ENCODE measurements at regions not wholly inside any gene's neighbourhood (a gene's known extent, or its start where the extent isn't known, plus 50 kb on each side); places are given as distances from the start of the nearest gene placed in this dataset.
A peak's percentile ranks its signal among the peaks of the same experiment; 100 is the strongest.

- Histone ChIP-seq H3K27ac (no peak overlapping the region), H3F3A (ENCODE audit: insufficient read depth) (0 out of 2 replicates have a peak, but pooled peaks cover 8% of the 10 kb centered on the region), H2AFZ (no peak overlapping the region), H3K79me2 (ENCODE audit: insufficient read depth) (no peaks in the 10 kb centered on the region), H3K36me3 (ENCODE audit: low read depth) (no peaks in the 10 kb centered on the region), H3K9ac (no peak overlapping the region), H4K20me1 (ENCODE audit: insufficient read depth) (no peaks in the 10 kb centered on the region), H3K27me3 (replicated peaks; ENCODE audit: insufficient read depth) (no peaks in the 10 kb centered on the region), H3K4me2 (ENCODE audit: unreplicated experiment) (no peak overlapping the region), H3K9me3 (ENCODE audit: low read depth) (no peaks in the 10 kb centered on the region), H3K4me3 (no peak overlapping the region), H3K9me2 (ENCODE audit: insufficient read depth) (no peaks in the 10 kb centered on the region), H3K4me1 (ENCODE audit: insufficient read depth) (peaks cover 9% of the 10 kb centered on the region)
- 64 to 69% methylated on average over 8 of the region's 8 CpGs for WGBS, 2 experiments (ENCODE audit: low coverage in 1 of 2, low lambda C conversion rate in 2 of 2, missing lambda C conversion rate in 2 of 2)
- in situ Hi-C loops (cut with MboI), result no loop called here
- TF ChIP-seq EZH2 (IDR thresholded peaks at IDR 0.05; ENCODE audit: insufficient read depth, poor library complexity, severe bottlenecking) (no peak), EZH2phosphoT487 (IDR thresholded peaks at IDR 0.05; ENCODE audit: insufficient read depth, low read depth) (no peak)
- no peak for DNase-seq
Measured at GRCh38 chr17:69719474-69720048, 305.1 kb downstream of the MAP2K6 start.

DNA sequence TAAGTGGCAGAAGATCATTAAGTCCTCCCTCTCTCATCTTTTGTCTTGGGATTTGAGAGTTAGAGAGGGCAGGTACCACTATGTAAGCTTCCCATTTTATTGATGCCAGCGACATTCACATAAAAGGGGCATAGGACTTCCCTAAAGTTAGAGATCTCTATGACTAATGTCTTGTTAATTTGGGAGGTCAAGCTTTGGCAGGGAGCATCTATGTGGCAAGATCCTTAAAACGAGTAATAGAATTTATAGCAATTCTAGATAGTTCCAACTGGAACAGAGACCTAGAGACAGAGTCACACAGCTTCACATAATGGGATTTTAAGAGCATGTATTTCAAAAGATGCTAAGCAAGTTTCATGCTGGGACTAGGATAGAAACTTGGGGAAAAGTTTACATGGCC, 308.0 kb downstream of the MAP2K6 start:
- Histone ChIP-seq H2AFZ (no peak overlapping the region), H3K27me3 (replicated peaks; ENCODE audit: insufficient read depth) (no peaks in the 10 kb centered on the region), H4K20me1 (ENCODE audit: insufficient read depth) (no peaks in the 10 kb centered on the region), H3K9me3 (ENCODE audit: low read depth) (no peaks in the 10 kb centered on the region), H3K9ac (no peak overlapping the region), H3K4me1 (ENCODE audit: insufficient read depth) (no peaks in the 10 kb centered on the region; the same call in 1 of the 2 replicates), H3K27ac (no peak overlapping the region), H3K4me2 (ENCODE audit: unreplicated experiment) (no peak overlapping the region), H3K79me2 (ENCODE audit: insufficient read depth) (no peaks in the 10 kb centered on the region), H3K9me2 (ENCODE audit: insufficient read depth) (no peaks in the 10 kb centered on the region), H3F3A (ENCODE audit: insufficient read depth) (no peaks in the 10 kb centered on the region), H3K4me3 (no peak overlapping the region), H3K36me3 (ENCODE audit: low read depth) (no peaks in the 10 kb centered on the region)
- TF ChIP-seq EZH2phosphoT487 (IDR thresholded peaks at IDR 0.05; ENCODE audit: insufficient read depth, low read depth), result no peak
- TF ChIP-seq EZH2 (IDR thresholded peaks at IDR 0.05; ENCODE audit: insufficient read depth, poor library complexity, severe bottlenecking), result no peak
- DNase-seq, result no peak
- WGBS, 2 experiments (ENCODE audit: low coverage in 1 of 2, low lambda C conversion rate in 2 of 2, missing lambda C conversion rate in 2 of 2), result 4 to 17% methylated on average over 2 of the region's 2 CpGs
- in situ Hi-C loops (cut with MboI), result no loop called here

- Histone ChIP-seq H3K27me3 (replicated peaks; ENCODE audit: insufficient read depth) (no peaks in the 10 kb centered on the region), H3K4me1 (ENCODE audit: insufficient read depth) (no peaks in the 10 kb centered on the region), H3K9ac (no peak overlapping the region), H3K4me3 (no peak overlapping the region), H3K27ac (no peak overlapping the region), H3F3A (ENCODE audit: insufficient read depth) (no peaks in the 10 kb centered on the region), H3K79me2 (ENCODE audit: insufficient read depth) (no peaks in the 10 kb centered on the region), H2AFZ (no peak overlapping the region), H3K9me2 (ENCODE audit: insufficient read depth) (no peaks in the 10 kb centered on the region), H3K4me2 (ENCODE audit: unreplicated experiment) (no peak overlapping the region), H3K9me3 (ENCODE audit: low read depth) (no peaks in the 10 kb centered on the region), H4K20me1 (ENCODE audit: insufficient read depth) (no peaks in the 10 kb centered on the region), H3K36me3 (ENCODE audit: low read depth) (no peaks in the 10 kb centered on the region)
- no peak for DNase-seq
- WGBS, 2 experiments (ENCODE audit: low coverage in 1 of 2, low lambda C conversion rate in 2 of 2, missing lambda C conversion rate in 2 of 2), result 81 to 83% methylated on average over 3 of the region's 3 CpGs
- TF ChIP-seq EZH2phosphoT487 (IDR thresholded peaks at IDR 0.05; ENCODE audit: insufficient read depth, low read depth), result no peak
- TF ChIP-seq EZH2 (IDR thresholded peaks at IDR 0.05; ENCODE audit: insufficient read depth, poor library complexity, severe bottlenecking), result no peak
- in situ Hi-C loops (cut with MboI), result no loop called here
Measured at GRCh38 chr17:69723316-69723715, 308.8 kb downstream of the MAP2K6 start.

- no peaks in the 10 kb centered on the region for H4K20me1 ChIP-seq (ENCODE audit: insufficient read depth)
- no peaks in the 10 kb centered on the region for H3K36me3 ChIP-seq (ENCODE audit: low read depth)
- no peak overlapping the region for H3K27ac ChIP-seq
- no peaks in the 10 kb centered on the region for H3K4me1 ChIP-seq (ENCODE audit: insufficient read depth)
- in situ Hi-C loops (cut with MboI), result no loop called here
- no peaks in the 10 kb centered on the region for H3K9me2 ChIP-seq (ENCODE audit: insufficient read depth)
- no peak for TF ChIP-seq EZH2 (IDR thresholded peaks at IDR 0.05; ENCODE audit: insufficient read depth, poor library complexity, severe bottlenecking)
- TF ChIP-seq EZH2phosphoT487 (IDR thresholded peaks at IDR 0.05; ENCODE audit: insufficient read depth, low read depth), result no peak
- H3K4me3 ChIP-seq, result no peak overlapping the region
- no peak overlapping the region for H3K4me2 ChIP-seq (ENCODE audit: unreplicated experiment)
- no peak for DNase-seq
- H3F3A ChIP-seq (ENCODE audit: insufficient read depth), result no peaks in the 10 kb centered on the region
- H3K27me3 ChIP-seq (replicated peaks; ENCODE audit: insufficient read depth), result no peaks in the 10 kb centered on the region
- H3K79me2 ChIP-seq (ENCODE audit: insufficient read depth), result no peaks in the 10 kb centered on the region
- no peak overlapping the region for H2AFZ ChIP-seq
- no peaks in the 10 kb centered on the region for H3K9me3 ChIP-seq (ENCODE audit: low read depth)
- H3K9ac ChIP-seq, result no peak overlapping the region
Measured at GRCh38 chr17:69723741-69724140, 309.2 kb downstream of the MAP2K6 start.

GRCh38 chr17:69724238-69724637, 309.7 kb downstream of the MAP2K6 start:
- peak; percentile 34 for DNase-seq
- Histone ChIP-seq H3K27me3 (replicated peaks; ENCODE audit: insufficient read depth) (no peaks in the 10 kb centered on the region), H3K4me2 (ENCODE audit: unreplicated experiment) (no peak overlapping the region), H3K79me2 (ENCODE audit: insufficient read depth) (no peaks in the 10 kb centered on the region), H3K9me2 (ENCODE audit: insufficient read depth) (no peaks in the 10 kb centered on the region), H3K9ac (no peak overlapping the region), H3K27ac (no peak overlapping the region), H3F3A (ENCODE audit: insufficient read depth) (no peaks in the 10 kb centered on the region), H3K36me3 (ENCODE audit: low read depth) (no peaks in the 10 kb centered on the region), H3K4me3 (no peak overlapping the region), H3K9me3 (ENCODE audit: low read depth) (no peaks in the 10 kb centered on the region), H4K20me1 (ENCODE audit: insufficient read depth) (no peaks in the 10 kb centered on the region), H2AFZ (no peak overlapping the region), H3K4me1 (ENCODE audit: insufficient read depth) (0 out of 2 replicates have a peak, but pooled peaks cover under 1% of the 10 kb centered on the region)
- in situ Hi-C loops (cut with MboI), result no loop called here
- 72 to 96% methylated on average over 1 of the region's 1 CpG for WGBS, 2 experiments (ENCODE audit: low coverage in 1 of 2, low lambda C conversion rate in 2 of 2, missing lambda C conversion rate in 2 of 2)
- TF ChIP-seq EZH2 (IDR thresholded peaks at IDR 0.05; ENCODE audit: insufficient read depth, poor library complexity, severe bottlenecking), result no peak

All from GM23248 (cell line).